PC-3 (cell line): ENCODE measurements at regions not wholly inside any gene's neighbourhood (a gene's known extent, or its start where the extent isn't known, plus 50 kb on each side); places are given as distances from the start of the nearest gene placed in this dataset.

ENCODE experiments used
- ATAC-seq: fragments of 200-7000 bp; cut with Tn5 transposase; 2 replicates; pipeline ENCODE4 v1.9.1; 2020; ENCODE audit warnings: mild to moderate bottlenecking, moderate library complexity
- BruUV-seq: library from RNA; stranded (reverse); fragments of 400-500 nt; replicated peaks from 2 replicates; lab custom pipeline; 2021; lab: Mats Ljungman, UMichigan
- CTCF ChIA-PET: fragments of 300-600 bp; sonication (Branson Sonifier 250); formaldehyde crosslinking; loops from one replicate; lab custom pipeline; 2022; ENCODE audit warnings: antibody characterized with exemption; lab: Charles Lee
- POLR2A ChIA-PET: fragments of 300-600 bp; sonication (Branson Sonifier 250); formaldehyde crosslinking; loops from one replicate; lab custom pipeline; 2022; ENCODE audit warnings: antibody characterized with exemption; ENCODE audit not compliant: unreplicated experiment; lab: Charles Lee
- DNase-seq: peaks from one replicate; pipeline ENCODE4 v3.0.0-alpha.2; 2015
- H2AFZ ChIP-seq: fragments of 300-600 bp; sonication (generic); 2 replicates; pipeline ENCODE4 v1.6.0; 2016; ENCODE audit warnings: antibody characterized with exemption, low read length
- H3F3A ChIP-seq: fragments of 300-600 bp; sonication (generic); one replicate; pipeline ENCODE4 v1.6.0; 2017; ENCODE audit warnings: antibody characterized with exemption, low read length, control low read depth, mild to moderate bottlenecking; ENCODE audit not compliant: unreplicated experiment
- H3K27ac ChIP-seq: fragments of 300-600 bp; sonication (generic); 2 replicates; pipeline ENCODE4 v1.5.1; 2016; ENCODE audit warnings: mild to moderate bottlenecking, low read length
- H3K27me3 ChIP-seq: fragments of 300-600 bp; sonication (generic); 2 replicates; pipeline ENCODE4 v1.6.1; 2016; ENCODE audit warnings: low read length, mixed read lengths
- H3K36me3 ChIP-seq: fragments of 300-600 bp; sonication (generic); 2 replicates; pipeline ENCODE4 v1.6.1; 2016; ENCODE audit warnings: low read depth, mixed run types, low read length, mixed read lengths
- H3K4me1 ChIP-seq: fragments of 300-600 bp; sonication (generic); 2 replicates; pipeline ENCODE4 v1.5.1; 2016; ENCODE audit warnings: low read length; ENCODE audit not compliant: insufficient read depth
- H3K4me2 ChIP-seq: fragments of 300-600 bp; sonication (generic); 2 replicates; pipeline ENCODE4 v1.6.0; 2016; ENCODE audit warnings: low read length
- H3K4me3 ChIP-seq: fragments of 300-600 bp; sonication (generic); 2 replicates; pipeline ENCODE4 v1.5.1; 2016; ENCODE audit warnings: mild to moderate bottlenecking, low read length, mixed read lengths
- H3K79me2 ChIP-seq: fragments of 300-600 bp; sonication (generic); 2 replicates; pipeline ENCODE4 v1.6.1; 2017; ENCODE audit warnings: low read length, mixed read lengths
- H3K9ac ChIP-seq: fragments of 300-600 bp; sonication (generic); 2 replicates; pipeline ENCODE4 v1.6.0; 2016; ENCODE audit warnings: mild to moderate bottlenecking, low read length
- H3K9me2 ChIP-seq: fragments of 300-600 bp; sonication (generic); replicated peaks from 2 replicates; pipeline ENCODE4 v1.6.1; 2016; ENCODE audit warnings: mixed run types, low read length, mixed read lengths
- H3K9me3 ChIP-seq: fragments of 300-600 bp; sonication (generic); 2 replicates; pipeline ENCODE4 v1.6.1; 2016; ENCODE audit warnings: low read length, mixed read lengths
- H4K20me1 ChIP-seq: fragments of 300-600 bp; sonication (generic); 2 replicates; pipeline ENCODE4 v1.6.1; 2016; ENCODE audit warnings: low read length, mixed read lengths
- CTCF ChIP-seq: fragments of 300-600 bp; sonication (generic); conservative IDR thresholded peaks from 2 replicates; pipeline ENCODE4 v1.5.1; 2017; ENCODE audit warnings: antibody characterized with exemption, low read depth, mild to moderate bottlenecking, low read length
- EZH2 ChIP-seq: fragments of 300-600 bp; sonication (generic); IDR thresholded peaks from one replicate; pipeline ENCODE4 v1.6.1; 2017; ENCODE audit warnings: antibody characterized with exemption, mild to moderate bottlenecking, low read length; ENCODE audit not compliant: unreplicated experiment
- EZH2phosphoT487 ChIP-seq: fragments of 300-600 bp; sonication (generic); IDR thresholded peaks from 2 replicates; pipeline ENCODE4 v1.6.1; 2018; ENCODE audit warnings: mild to moderate bottlenecking, antibody characterized with exemption, low read length, borderline replicate concordance
- intact Hi-C: fragments of 100-400 bp; cut with micrococcal nuclease; formaldehyde crosslinking; loops from 2 replicates; pipeline ENCODE4 v1.9.0; 2023

- DNase-seq (no peak), ATAC-seq (no peak)
- Histone ChIP-seq H3K27me3 (no peaks in the 10 kb centered on the region), H3K27ac (no peak overlapping the region), H3K36me3 (no peaks in the 10 kb centered on the region), H3F3A (no peaks in the 10 kb centered on the region), H3K4me1 (peaks cover 6% of the 10 kb centered on the region; the same call in 1 of the 2 replicates), H3K9me3 (no peaks in the 10 kb centered on the region), H3K4me2 (no peak overlapping the region), H3K9me2 (no peaks in the 10 kb centered on the region), H3K9ac (no peak overlapping the region), H3K4me3 (no peak overlapping the region), H4K20me1 (no peaks in the 10 kb centered on the region), H3K79me2 (no peaks in the 10 kb centered on the region), H2AFZ (no peak overlapping the region)
- intact Hi-C loops, result no loop called here
- TF ChIP-seq EZH2phosphoT487 (no peak), EZH2 (no peak), CTCF (no peak)
- no TSS peak for BruUV-seq
- ChIA-PET CTCF (no interaction called here), POLR2A (no interaction called here)
Observed at GRCh38 chr1:199197695-199198094, 558.9 kb downstream of the PTPRC start.

DNA sequence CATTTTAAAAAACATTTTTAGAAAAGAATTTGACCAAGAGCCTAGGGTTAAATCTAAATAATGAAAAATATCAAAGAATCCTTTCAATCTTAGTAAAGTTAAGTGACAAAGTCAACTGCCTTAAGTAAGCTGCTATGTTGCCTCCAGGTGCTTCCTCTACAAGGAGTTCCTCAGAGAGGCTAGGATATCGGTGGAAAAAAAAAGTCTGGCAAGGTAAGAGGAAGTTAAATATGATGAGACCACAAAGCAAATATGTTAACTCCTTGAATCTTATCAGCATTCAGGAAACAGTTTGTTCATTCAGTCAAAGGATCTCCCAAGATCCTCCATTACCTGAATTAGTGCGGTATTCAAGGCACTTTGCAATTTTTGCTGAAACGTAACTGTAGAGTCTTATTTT is 563.5 kb downstream of the PTPRC start:
- no peak for TF ChIP-seq EZH2
- no peak for TF ChIP-seq CTCF
- no peak for TF ChIP-seq EZH2phosphoT487
- no peaks in the 10 kb centered on the region for H3K79me2 ChIP-seq
- H3K4me2 ChIP-seq, result no peak overlapping the region
- H3K9me2 ChIP-seq, result no peaks in the 10 kb centered on the region
- CTCF ChIA-PET, result no interaction called here
- no peaks in the 10 kb centered on the region for H3K27me3 ChIP-seq
- H3K27ac ChIP-seq, result no peak overlapping the region
- H3K9me3 ChIP-seq, result no peaks in the 10 kb centered on the region
- H3K9ac ChIP-seq, result no peak overlapping the region
- peak; percentile 67 for DNase-seq
- H4K20me1 ChIP-seq, result no peaks in the 10 kb centered on the region
- H3K4me3 ChIP-seq, result no peak overlapping the region
- ATAC-seq, result peak; percentile 76
- no peaks in the 10 kb centered on the region for H3F3A ChIP-seq
- H3K4me1 ChIP-seq, result peaks cover 8% of the 10 kb centered on the region; the same call in 1 of the 2 replicates
- BruUV-seq, result no TSS peak
- POLR2A ChIA-PET, result interaction anchor here (0.6 kb wide), 1 partner anchor 319 kb away, joined by 3 read pairs; no protein-coding TSS in a partner anchor
- no peaks in the 10 kb centered on the region for H3K36me3 ChIP-seq
- H2AFZ ChIP-seq, result no peak overlapping the region
- intact Hi-C loops, result no loop called here

DNA sequence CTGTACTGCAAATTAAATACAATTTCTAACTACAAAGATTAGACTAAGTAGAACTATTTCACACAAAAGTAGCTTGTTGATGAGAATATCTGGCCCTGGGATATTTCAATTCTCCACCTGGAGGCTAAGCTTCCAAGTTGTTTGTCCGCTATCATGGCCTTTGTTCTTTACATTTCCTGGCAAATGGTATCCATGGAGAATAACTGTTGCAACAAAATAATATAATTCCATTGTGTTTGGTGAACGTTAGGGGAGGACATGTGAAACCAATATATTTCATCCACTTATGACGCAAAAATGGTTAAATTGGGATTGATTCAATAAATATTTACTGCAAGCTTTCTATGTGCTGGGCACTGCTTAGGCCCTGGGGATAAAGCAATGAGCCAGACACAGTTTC is 565.4 kb downstream of the PTPRC start:
- Histone ChIP-seq H4K20me1 (no peaks in the 10 kb centered on the region), H3K9me2 (no peaks in the 10 kb centered on the region), H3K36me3 (no peaks in the 10 kb centered on the region), H3K9me3 (no peaks in the 10 kb centered on the region), H3K4me1 (peaks cover 8% of the 10 kb centered on the region; the same call in 1 of the 2 replicates), H3K4me2 (no peak overlapping the region), H3K4me3 (no peak overlapping the region), H3K27ac (no peak overlapping the region), H2AFZ (no peak overlapping the region), H3K27me3 (no peaks in the 10 kb centered on the region), H3K9ac (no peak overlapping the region), H3K79me2 (no peaks in the 10 kb centered on the region), H3F3A (no peaks in the 10 kb centered on the region)
- ATAC-seq (no peak), DNase-seq (no peak)
- intact Hi-C loops, result no loop called here
- POLR2A ChIA-PET, result no interaction called here
- TF ChIP-seq CTCF (no peak), EZH2phosphoT487 (no peak)
- CTCF ChIA-PET, result no interaction called here
- no TSS peak for BruUV-seq
